ENCODE measurements at regions not wholly inside any gene's neighbourhood (a gene's known extent, or its start where the extent isn't known, plus 50 kb on each side); places are given as distances from the start of the nearest gene placed in this dataset.

GRCh38 chr11:119865661-119866156, 136.7 kb upstream of the NECTIN1 start (continued):
- TF ChIP-seq PCBP1 (IDR thresholded peaks at IDR 0.05; ENCODE audit: borderline replicate concordance, low read depth, low read length), result no peak
- TF ChIP-seq ARNTL (CRISPR knock-in tag; IDR thresholded peaks at IDR 0.05), result no peak
- no peak for TF ChIP-seq DRAP1 (CRISPR knock-in tag; IDR thresholded peaks at IDR 0.05)
- TF ChIP-seq RARG (CRISPR knock-in tag; IDR thresholded peaks at IDR 0.05; ENCODE audit: low read depth), result no peak

- ATAC-seq, result no peak
- POLR2A ChIA-PET, result no interaction called here
- H2AFZ ChIP-seq (ENCODE audit: low read length), result no peak overlapping the region
- H3K27ac ChIP-seq (ENCODE audit: extremely low read length, insufficient read depth, low read length), result no peak overlapping the region
- 79% methylated on average over 7 of the region's 7 CpGs for WGBS (ENCODE audit: low lambda C conversion rate)
- no peaks in the 10 kb centered on the region for H3K9me3 ChIP-seq (ENCODE audit: low read length)
- no peaks in the 10 kb centered on the region for H4K20me1 ChIP-seq (ENCODE audit: insufficient read depth, low read length)
- no peak overlapping the region for H3K4me2 ChIP-seq (ENCODE audit: low read depth, low read length)
- no peak for FAIRE-seq
- no peaks in the 10 kb centered on the region for H3K4me1 ChIP-seq (ENCODE audit: insufficient read depth, low read length)
- H3K79me2 ChIP-seq (ENCODE audit: insufficient read depth, low read length), result no peaks in the 10 kb centered on the region
- CTCF ChIA-PET (ENCODE audit: low intra/inter-chr PET ratio, low total read pairs), result no interaction called here
- no peak overlapping the region for H3K4me3 ChIP-seq (replicated peaks in 1 of 3; ENCODE audit: insufficient read depth in 1 of 3, low read depth in 2 of 3, low read length in 3 of 3)
- no peaks in the 10 kb centered on the region for H3K36me3 ChIP-seq (replicated peaks in 1 of 2; ENCODE audit: control insufficient read depth in 1 of 2, insufficient read depth in 2 of 2, low read length in 2 of 2)
- intact Hi-C loops (cut with micrococcal nuclease; ENCODE audit: unreplicated experiment), result no loop called here
- no peak for DNase-seq (ENCODE audit: low spot score)
- no peak overlapping the region for H3K9ac ChIP-seq (ENCODE audit: insufficient read depth, low read depth, low read length)
- peaks cover 0 to 36% of the 10 kb centered on the region in 2 experiments; a peak in 2 of 5 replicates for H3K27me3 ChIP-seq (ENCODE audit: control insufficient read depth in 1 of 2, insufficient read depth in 2 of 2, low read length in 2 of 2)
- no peak for TF ChIP-seq NR1H2 (CRISPR knock-in tag; IDR thresholded peaks at IDR 0.05; ENCODE audit: borderline replicate concordance, low read depth)
- no peak for TF ChIP-seq TOPORS (CRISPR knock-in tag; IDR thresholded peaks at IDR 0.05)
- no peak for TF ChIP-seq ZMYM3 (CRISPR knock-in tag; IDR thresholded peaks at IDR 0.05)
- BruUV-seq (replicated peaks), result no TSS peak
- in situ Hi-C loops (cut with HindIII; ENCODE audit: extremely low pct_ligation_motif_present, low pct_unique_long_range_greater_than_20kb), result no loop called here
Measured at GRCh38 chr11:119864836-119865235, 135.8 kb upstream of the NECTIN1 start.

All from HepG2 (cell line).